Prostate gland (tissue), 2 donors: ENCODE measurements at regions not wholly inside any gene's neighbourhood (a gene's known extent, or its start where the extent isn't known, plus 50 kb on each side); places are given as distances from the start of the nearest gene placed in this dataset.

Experiments used
- POLR2A ChIP-seq: fragments of 450-650 bp; IDR thresholded peaks from one replicate; pipeline ENCODE4 v1.6.1; 2016; ENCODE audit warnings: antibody characterized with exemption, mild to moderate bottlenecking
- POLR2AphosphoS5 ChIP-seq: sonication (generic); formaldehyde crosslinking; IDR thresholded peaks from one replicate; pipeline ENCODE4 v1.6.1; 2017; ENCODE audit warnings: antibody characterized with exemption
- TF ChIP-seq, protein P1 (sequence below), 4 experiments: fragments of 200-600 bp in 2 of 4; fragments of 450-650 bp in 2 of 4; sonication (generic) in 2 of 4; IDR thresholded peaks; 1 replicate in 3 of 4; 2 replicates in 1 of 4; pipeline ENCODE4 v1.5.1; 2016 to 2019; ENCODE audit warnings: antibody characterized with exemption in 4 of 4, mild to moderate bottlenecking in 2 of 4, moderate library complexity in 2 of 4

DNA sequence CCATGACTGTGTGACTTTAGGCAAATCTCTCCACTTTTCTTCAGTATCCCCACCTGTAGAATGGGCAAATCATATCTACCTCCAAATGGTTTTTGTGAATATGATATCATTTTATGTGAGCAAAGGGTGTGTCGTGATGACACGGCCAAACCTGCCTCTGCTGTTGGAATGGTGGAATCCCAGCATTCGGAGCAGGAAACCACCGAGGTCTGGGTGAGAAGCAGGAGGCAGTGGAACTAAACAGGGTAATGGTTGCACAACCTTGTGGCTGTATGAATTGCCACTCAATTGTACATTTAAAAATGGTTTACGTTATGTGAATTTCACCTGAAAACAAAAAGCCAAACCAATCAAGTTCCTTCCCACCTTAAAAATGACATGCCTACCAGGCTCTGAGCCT, 131.4 kb upstream of the ZMIZ1 start:
- TF ChIP-seq POLR2A = no peak
- TF ChIP-seq, protein P1, sequence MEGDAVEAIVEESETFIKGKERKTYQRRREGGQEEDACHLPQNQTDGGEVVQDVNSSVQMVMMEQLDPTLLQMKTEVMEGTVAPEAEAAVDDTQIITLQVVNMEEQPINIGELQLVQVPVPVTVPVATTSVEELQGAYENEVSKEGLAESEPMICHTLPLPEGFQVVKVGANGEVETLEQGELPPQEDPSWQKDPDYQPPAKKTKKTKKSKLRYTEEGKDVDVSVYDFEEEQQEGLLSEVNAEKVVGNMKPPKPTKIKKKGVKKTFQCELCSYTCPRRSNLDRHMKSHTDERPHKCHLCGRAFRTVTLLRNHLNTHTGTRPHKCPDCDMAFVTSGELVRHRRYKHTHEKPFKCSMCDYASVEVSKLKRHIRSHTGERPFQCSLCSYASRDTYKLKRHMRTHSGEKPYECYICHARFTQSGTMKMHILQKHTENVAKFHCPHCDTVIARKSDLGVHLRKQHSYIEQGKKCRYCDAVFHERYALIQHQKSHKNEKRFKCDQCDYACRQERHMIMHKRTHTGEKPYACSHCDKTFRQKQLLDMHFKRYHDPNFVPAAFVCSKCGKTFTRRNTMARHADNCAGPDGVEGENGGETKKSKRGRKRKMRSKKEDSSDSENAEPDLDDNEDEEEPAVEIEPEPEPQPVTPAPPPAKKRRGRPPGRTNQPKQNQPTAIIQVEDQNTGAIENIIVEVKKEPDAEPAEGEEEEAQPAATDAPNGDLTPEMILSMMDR (IDR thresholded peaks at IDR 0.05) = no peak
- no peak for TF ChIP-seq POLR2AphosphoS5
